Endothelial cell of umbilical vein (primary cell): ENCODE measurements at regions not wholly inside any gene's neighbourhood (a gene's known extent, or its start where the extent isn't known, plus 50 kb on each side); places are given as distances from the start of the nearest gene placed in this dataset.

Source experiments
- BruUV-seq: library from RNA; stranded (reverse); fragments of 400-500 nt; replicated peaks from 2 replicates; lab custom pipeline; 2021; lab: Mats Ljungman, UMichigan
- CTCF ChIA-PET: fragments of 300-600, 350-600 bp; sonication (Branson Sonifier 250); formaldehyde crosslinking; loops from one replicate; lab custom pipeline; 2021; ENCODE audit warnings: antibody characterized with exemption, inconsistent platforms; lab: Charles Lee
- POLR2A ChIA-PET: fragments of 300-600, 350-600 bp; sonication (Branson Sonifier 250); formaldehyde crosslinking; loops from one replicate; lab custom pipeline; 2021; ENCODE audit warnings: antibody characterized with exemption, inconsistent platforms; lab: Charles Lee
- DNase-seq: peaks from one replicate; pipeline ENCODE4 v3.0.0-alpha.2; 2011; ENCODE audit warnings: low read depth, low spot score
- FAIRE-seq: peaks from 2 replicates; lab custom pipeline; 2011; peaks lifted over from hg19 to GRCh38; lab: Jason Lieb, UNC
- H2AFZ ChIP-seq: 2 replicates; pipeline ENCODE4 v1.6.0; 2012; ENCODE audit warnings: low read depth, low read length, control low read depth, inconsistent platforms
- H3K27ac ChIP-seq: 2 replicates; pipeline ENCODE4 v1.5.1; 2011; ENCODE audit warnings: low read depth, mild to moderate bottlenecking, control low read depth, low read length, moderate library complexity; ENCODE audit not compliant: insufficient read depth
- H3K27me3 ChIP-seq, 2 experiments: 2 replicates each; pipeline versions ENCODE4 v1.6.0 to v1.6.1; 2011; ENCODE audit warnings: low read length in 2 of 2, mixed read lengths in 1 of 2; ENCODE audit not compliant: control insufficient read depth in 2 of 2, insufficient read depth in 2 of 2
- H3K36me3 ChIP-seq, 2 experiments: 2 replicates in 1 of 2; 3 replicates in 1 of 2; pipeline ENCODE4 v1.5.1; 2011; ENCODE audit warnings: low read length in 2 of 2, mild to moderate bottlenecking in 1 of 2, moderate library complexity in 1 of 2; ENCODE audit not compliant: control insufficient read depth in 2 of 2, insufficient read depth in 2 of 2; ENCODE audit errors: extremely low read depth in 1 of 2
- H3K4me1 ChIP-seq: 3 replicates; pipeline ENCODE4 v1.5.1; 2011; ENCODE audit warnings: mild to moderate bottlenecking, low read length; ENCODE audit not compliant: control insufficient read depth, insufficient read depth; ENCODE audit errors: extremely low read depth
- H3K4me2 ChIP-seq: 2 replicates; pipeline ENCODE4 v1.6.1; 2011; ENCODE audit warnings: low read length, control low read depth, mixed read lengths; ENCODE audit not compliant: insufficient read depth
- H3K4me3 ChIP-seq, 3 experiments: fragments of 200-600 bp in 1 of 3; sonication (generic), shearing (Covaris generic) in 1 of 3; replicated peaks in 1 of 3; 2 replicates each; pipeline ENCODE4 v1.5.1; 2011 to 2016; ENCODE audit warnings: control low read depth in 3 of 3, low read length in 3 of 3, mild to moderate bottlenecking in 2 of 3, inconsistent platforms in 1 of 3, low read depth in 1 of 3, moderate library complexity in 1 of 3; ENCODE audit not compliant: insufficient read depth in 1 of 3
- H3K79me2 ChIP-seq: 2 replicates; pipeline ENCODE4 v1.6.0; 2012; ENCODE audit warnings: low read length, inconsistent platforms; ENCODE audit not compliant: control insufficient read depth, insufficient read depth
- H3K9ac ChIP-seq: replicated peaks from 2 replicates; pipeline ENCODE3; 2011; ENCODE audit warnings: low read length, control low read depth; ENCODE audit not compliant: insufficient read depth; ENCODE audit errors: extremely low read depth
- H3K9me1 ChIP-seq: replicated peaks from 3 replicates; pipeline ENCODE4 v1.6.0; 2011; ENCODE audit warnings: mild to moderate bottlenecking, low read length; ENCODE audit not compliant: control insufficient read depth, insufficient read depth; ENCODE audit errors: extremely low read depth
- H3K9me3 ChIP-seq: replicated peaks from 2 replicates; pipeline ENCODE4 v1.5.1; 2012; ENCODE audit warnings: low read length, inconsistent platforms; ENCODE audit not compliant: control insufficient read depth, insufficient read depth
- H4K20me1 ChIP-seq: replicated peaks from 2 replicates; pipeline ENCODE3; 2011; ENCODE audit warnings: mild to moderate bottlenecking, low read length; ENCODE audit not compliant: control insufficient read depth, insufficient read depth; ENCODE audit errors: extremely low read depth
- EZH2 ChIP-seq: IDR thresholded peaks from 2 replicates; pipeline ENCODE4 v1.6.1; 2012; ENCODE audit warnings: borderline replicate concordance, low read depth, mild to moderate bottlenecking, moderate library complexity, low read length, inconsistent platforms; ENCODE audit not compliant: severe bottlenecking
- FOS ChIP-seq: IDR thresholded peaks from 2 replicates; pipeline ENCODE4 v1.6.1; 2011; ENCODE audit warnings: mild to moderate bottlenecking, low read length, moderate library complexity, borderline replicate concordance; ENCODE audit not compliant: insufficient read depth
- GATA2 ChIP-seq: IDR thresholded peaks from 2 replicates; pipeline ENCODE4 v1.7.0; 2011; ENCODE audit warnings: low read depth, mild to moderate bottlenecking, moderate library complexity, mixed read lengths, low read length; ENCODE audit not compliant: insufficient read length, insufficient read depth
- JUN ChIP-seq: IDR thresholded peaks from 2 replicates; pipeline ENCODE4 v1.6.1; 2011; ENCODE audit warnings: borderline replicate concordance, low read depth; ENCODE audit not compliant: insufficient read length, insufficient read depth
- MYC ChIP-seq: IDR thresholded peaks from one replicate; pipeline ENCODE4 v1.6.1; 2011; ENCODE audit warnings: mild to moderate bottlenecking, low read depth, low read length
- POLR2A ChIP-seq: IDR thresholded peaks from 2 replicates; pipeline ENCODE4 v1.6.1; 2012; ENCODE audit warnings: low read depth, mild to moderate bottlenecking, control low read depth, low read length
- POLR2AphosphoS5 ChIP-seq: IDR thresholded peaks from 2 replicates; pipeline ENCODE4 v1.6.1; 2012; ENCODE audit warnings: low read depth, mild to moderate bottlenecking, control low read depth, low read length, moderate library complexity; ENCODE audit not compliant: insufficient read depth
- dilution Hi-C: fragments of 300-500 bp; cut with MboI; formaldehyde crosslinking; loops from one replicate; pipeline ENCODE4 v1.15.0; 2019; ENCODE audit warnings: low sequenced_read_pairs; ENCODE audit not compliant: extremely low pct_ligation_motif_present
- intact Hi-C: fragments of 100-400 bp; cut with micrococcal nuclease; formaldehyde crosslinking; loops from one replicate; pipeline ENCODE4 v1.10.0; 2022
- TF ChIP-seq, protein P1 (sequence below), 2 donors: IDR thresholded peaks; 1 replicate in 1 of 2; 2 replicates in 1 of 2; pipeline ENCODE4 v1.5.1; 2011; ENCODE audit warnings: low read length in 2 of 2, mild to moderate bottlenecking in 2 of 2, moderate library complexity in 2 of 2, control low read depth in 1 of 2, inconsistent platforms in 1 of 2, low read depth in 1 of 2; ENCODE audit not compliant: insufficient read depth in 1 of 2; ENCODE audit errors: extremely low read depth in 1 of 2
- TF ChIP-seq, protein P2 (sequence below): IDR thresholded peaks from 2 replicates; pipeline ENCODE4 v1.6.1; 2011; ENCODE audit not compliant: insufficient read depth, insufficient read length

DNA sequence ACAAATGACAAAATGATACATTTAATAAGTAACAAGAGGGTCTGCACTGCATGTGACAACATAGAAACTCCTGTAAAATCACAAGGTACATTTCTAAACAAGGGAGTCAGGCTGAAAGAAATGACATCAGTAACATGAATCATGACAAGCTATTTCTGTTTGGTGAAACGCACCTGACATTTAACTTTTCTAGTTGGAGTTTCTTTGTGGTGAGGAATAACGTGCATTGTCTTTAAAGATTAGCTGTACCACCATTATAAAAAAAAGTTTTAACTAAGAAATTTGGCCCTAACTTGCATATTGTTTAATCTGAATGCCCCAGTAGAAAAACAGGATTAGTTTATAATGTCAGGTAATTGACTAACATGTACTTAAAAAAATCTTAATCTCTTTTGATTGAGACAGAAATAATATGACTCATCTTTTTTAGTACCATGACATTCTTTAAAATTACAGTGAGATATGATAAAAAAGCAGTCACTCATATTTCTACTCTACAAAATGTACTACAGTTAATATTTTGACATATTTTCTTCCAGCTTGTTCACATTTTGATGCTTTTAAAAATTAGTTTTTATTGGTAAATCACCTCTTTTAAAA lies 418.2 kb downstream of the KLF12 start:
- intact Hi-C loops, result no loop called here
- Histone ChIP-seq H3K9me1 (no peaks in the 10 kb centered on the region), H3K4me2 (no peak overlapping the region), H3K9me3 (no peaks in the 10 kb centered on the region), H2AFZ (no peak overlapping the region), H3K27ac (no peak overlapping the region), H3K27me3 (no peaks in the 10 kb centered on the region), H3K79me2 (no peaks in the 10 kb centered on the region), H3K4me1 (peaks cover 25% of the 10 kb centered on the region), H3K36me3 (peaks cover 0 to 2% of the 10 kb centered on the region in 2 experiments), H3K4me3 (no peak overlapping the region), H3K9ac (no peak overlapping the region), H4K20me1 (no peaks in the 10 kb centered on the region)
- ChIA-PET POLR2A (no interaction called here), CTCF (no interaction called here)
- DNase-seq (no peak), FAIRE-seq (no peak)
- dilution Hi-C loops, result no loop called here
- peak; percentile 9 for TF ChIP-seq JUN
- TF ChIP-seq, protein P1, sequence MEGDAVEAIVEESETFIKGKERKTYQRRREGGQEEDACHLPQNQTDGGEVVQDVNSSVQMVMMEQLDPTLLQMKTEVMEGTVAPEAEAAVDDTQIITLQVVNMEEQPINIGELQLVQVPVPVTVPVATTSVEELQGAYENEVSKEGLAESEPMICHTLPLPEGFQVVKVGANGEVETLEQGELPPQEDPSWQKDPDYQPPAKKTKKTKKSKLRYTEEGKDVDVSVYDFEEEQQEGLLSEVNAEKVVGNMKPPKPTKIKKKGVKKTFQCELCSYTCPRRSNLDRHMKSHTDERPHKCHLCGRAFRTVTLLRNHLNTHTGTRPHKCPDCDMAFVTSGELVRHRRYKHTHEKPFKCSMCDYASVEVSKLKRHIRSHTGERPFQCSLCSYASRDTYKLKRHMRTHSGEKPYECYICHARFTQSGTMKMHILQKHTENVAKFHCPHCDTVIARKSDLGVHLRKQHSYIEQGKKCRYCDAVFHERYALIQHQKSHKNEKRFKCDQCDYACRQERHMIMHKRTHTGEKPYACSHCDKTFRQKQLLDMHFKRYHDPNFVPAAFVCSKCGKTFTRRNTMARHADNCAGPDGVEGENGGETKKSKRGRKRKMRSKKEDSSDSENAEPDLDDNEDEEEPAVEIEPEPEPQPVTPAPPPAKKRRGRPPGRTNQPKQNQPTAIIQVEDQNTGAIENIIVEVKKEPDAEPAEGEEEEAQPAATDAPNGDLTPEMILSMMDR (IDR thresholded peaks at IDR 0.05; ENCODE audit: extremely low read depth in 1 of 2, insufficient read depth in 1 of 2, low read depth in 1 of 2, low read length in 2 of 2), result no peak
- BruUV-seq, result no TSS peak

DNA sequence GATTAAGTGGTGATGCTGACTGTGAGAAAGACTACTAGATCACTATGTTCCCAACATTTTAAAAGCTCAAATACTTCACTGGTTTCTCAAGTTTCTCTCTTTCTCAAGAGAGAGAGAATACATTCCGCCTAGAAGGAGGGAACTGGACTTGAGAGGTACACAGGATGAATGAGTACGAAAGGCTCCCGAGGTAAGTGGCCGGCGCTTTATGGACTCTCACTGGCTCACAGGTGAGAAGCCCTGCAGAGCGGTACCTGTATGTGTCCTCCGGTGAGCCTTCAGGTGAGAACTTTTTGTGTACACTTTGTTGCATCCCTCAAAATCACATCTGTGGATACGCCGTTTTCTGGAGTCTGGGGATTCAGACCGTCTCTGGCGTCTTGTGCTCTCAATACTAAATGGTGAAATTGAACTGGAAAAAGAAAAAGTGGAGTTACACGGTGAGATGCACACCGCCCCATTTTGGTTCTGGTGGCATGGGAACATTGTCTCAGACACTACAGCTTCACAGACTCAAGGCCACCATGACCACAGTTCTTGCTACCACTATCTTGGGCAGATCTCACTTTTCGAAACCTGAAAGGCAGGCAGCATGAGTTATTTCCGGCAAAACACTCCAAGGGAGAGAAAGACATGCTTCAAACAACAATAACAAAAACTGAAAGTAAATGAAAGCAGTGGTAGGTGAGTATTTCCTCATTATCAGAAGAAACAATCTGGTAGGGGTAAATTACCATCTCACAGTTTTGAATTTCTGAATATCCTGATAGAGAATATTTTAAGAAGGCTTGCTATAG lies 418.9 kb downstream of the KLF12 start:
- TF ChIP-seq, protein P1 (IDR thresholded peaks at IDR 0.05; ENCODE audit: extremely low read depth in 1 of 2, insufficient read depth in 1 of 2, low read depth in 1 of 2, low read length in 2 of 2), result no peak
- TF ChIP-seq MYC (no peak), POLR2AphosphoS5 (no peak), EZH2 (no peak), GATA2 (no peak), JUN (no peak), POLR2A (no peak), FOS (no peak)
- TF ChIP-seq, protein P2, sequence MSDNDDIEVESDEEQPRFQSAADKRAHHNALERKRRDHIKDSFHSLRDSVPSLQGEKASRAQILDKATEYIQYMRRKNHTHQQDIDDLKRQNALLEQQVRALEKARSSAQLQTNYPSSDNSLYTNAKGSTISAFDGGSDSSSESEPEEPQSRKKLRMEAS, result no peak
- CTCF ChIA-PET, result no interaction called here

More for the DNA sequence above, 418.9 kb downstream of the KLF12 start:
- H3K4me3 ChIP-seq, result no peak overlapping the region
- POLR2A ChIA-PET, result no interaction called here
- H3K79me2 ChIP-seq, result no peaks in the 10 kb centered on the region
- H3K9me1 ChIP-seq, result no peaks in the 10 kb centered on the region
- FAIRE-seq (peak; percentile 18), DNase-seq (no peak)
- dilution Hi-C loops, result no loop called here
- H4K20me1 ChIP-seq, result no peaks in the 10 kb centered on the region
- no peak overlapping the region for H3K9ac ChIP-seq
- H3K9me3 ChIP-seq, result no peaks in the 10 kb centered on the region
- peaks cover 25% of the 10 kb centered on the region for H3K4me1 ChIP-seq
- intact Hi-C loops, result no loop called here
- BruUV-seq, result no TSS peak
- no peaks in the 10 kb centered on the region for H3K27me3 ChIP-seq
- H3K36me3 ChIP-seq, result peaks cover 0 to 2% of the 10 kb centered on the region in 2 experiments
- H2AFZ ChIP-seq, result no peak overlapping the region
- H3K4me2 ChIP-seq, result no peak overlapping the region
- H3K27ac ChIP-seq, result no peak overlapping the region
